CD4-positive, alpha-beta T cell (primary cell): ENCODE measurements at regions not wholly inside any gene's neighbourhood (a gene's known extent, or its start where the extent isn't known, plus 50 kb on each side); places are given as distances from the start of the nearest gene placed in this dataset.

ENCODE experiments used
- ATAC-seq: fragments of 200-7000 bp; cut with Tn5 transposase; one replicate; pipeline ENCODE4 v1.10.0; 2022; ENCODE audit warnings: mild to moderate bottlenecking; ENCODE audit not compliant: poor library complexity
- CTCF ChIA-PET: fragments of 350-600 bp; sonication (Branson Sonifier 250); formaldehyde crosslinking; loops from one replicate; lab custom pipeline; 2021; ENCODE audit warnings: antibody characterized with exemption, inconsistent platforms; lab: Charles Lee
- POLR2A ChIA-PET: fragments of 350-600 bp; sonication (Branson Sonifier 250); formaldehyde crosslinking; loops from one replicate; lab custom pipeline; 2021; ENCODE audit warnings: antibody characterized with exemption, inconsistent platforms; lab: Charles Lee
- DNase-seq, 14 experiments: peaks; one replicate each; pipeline ENCODE4 v3.0.0-alpha.2; 2013 to 2020; ENCODE audit warnings: mixed read lengths in 2 of 14
- H3K27ac ChIP-seq, 2 donors: one replicate each; pipeline versions ENCODE4 v1.5.1 to v1.7.0; 2013; ENCODE audit warnings: low read length in 2 of 2, low read depth in 1 of 2, mild to moderate bottlenecking in 1 of 2
- H3K27me3 ChIP-seq, 2 experiments: 1 replicate in 1 of 2; 2 replicates in 1 of 2; pipeline versions ENCODE4 v1.6.1 to v1.7.0; 2013; ENCODE audit warnings: low read length in 2 of 2, control low read depth in 1 of 2, mild to moderate bottlenecking in 1 of 2, moderate library complexity in 1 of 2; ENCODE audit not compliant: insufficient read depth in 2 of 2, control insufficient read depth in 1 of 2
- H3K36me3 ChIP-seq: one replicate; pipeline ENCODE4 v1.6.1; 2013; ENCODE audit warnings: low read length, control low read depth; ENCODE audit not compliant: insufficient read depth
- H3K4me1 ChIP-seq: one replicate; pipeline ENCODE4 v1.6.1; 2013; ENCODE audit warnings: low read length, control low read depth; ENCODE audit not compliant: insufficient read depth
- H3K4me3 ChIP-seq: one replicate; pipeline ENCODE4 v1.5.1; 2013; ENCODE audit warnings: mild to moderate bottlenecking, low read length, moderate library complexity
- H3K9me3 ChIP-seq, 2 experiments: 1 replicate in 1 of 2; 2 replicates in 1 of 2; pipeline versions ENCODE4 v1.6.1 to v1.7.0; 2013; ENCODE audit warnings: low read length in 2 of 2, mild to moderate bottlenecking in 2 of 2, control low read depth in 1 of 2, moderate library complexity in 1 of 2; ENCODE audit not compliant: control insufficient read depth in 1 of 2, insufficient read depth in 1 of 2
- H3K27ac Mint-ChIP-seq: one replicate; pipeline ENCODE4 v1.8.0; 2020; ENCODE audit warnings: mixed read lengths
- H3K27me3 Mint-ChIP-seq: one replicate; pipeline ENCODE4 v1.8.0; 2021; ENCODE audit warnings: mixed read lengths
- H3K36me3 Mint-ChIP-seq: one replicate; pipeline ENCODE4 v1.8.0; 2021; ENCODE audit warnings: low read depth, mixed read lengths
- H3K4me1 Mint-ChIP-seq: one replicate; pipeline ENCODE4 v1.8.0; 2021; ENCODE audit warnings: low read depth, mixed read lengths
- H3K4me3 Mint-ChIP-seq: one replicate; pipeline ENCODE4 v1.8.0; 2020; ENCODE audit warnings: mild to moderate bottlenecking, mixed read lengths
- H3K9me3 Mint-ChIP-seq: one replicate; pipeline ENCODE4 v1.8.0; 2020; ENCODE audit warnings: mixed read lengths
- CTCF ChIP-seq: fragments of 200-600 bp; IDR thresholded peaks from one replicate; pipeline ENCODE4 v1.8.0; 2022; ENCODE audit warnings: antibody characterized with exemption, mild to moderate bottlenecking
- intact Hi-C, 2 experiments: fragments of 100-400 bp; cut with DNase I in 1 of 2; cut with micrococcal nuclease in 1 of 2; formaldehyde crosslinking; loops; one replicate each; pipeline versions ENCODE4 v1.15.1 to v1.9.0; 2023 to 2025; cut with DNase I, micrococcal nuclease

- no peaks in the 10 kb centered on the region for H3K36me3 Mint-ChIP-seq
- H3K27ac Mint-ChIP-seq = no peak overlapping the region
- TF ChIP-seq CTCF = no peak
- no peaks in the 10 kb centered on the region for H3K27me3 ChIP-seq
- no peaks in the 10 kb centered on the region for H3K9me3 ChIP-seq
- H3K27ac ChIP-seq = no peak overlapping the region
- no peak overlapping the region for H3K4me3 Mint-ChIP-seq
- H3K27me3 Mint-ChIP-seq = no peaks in the 10 kb centered on the region
- POLR2A ChIA-PET = no interaction called here
- H3K4me1 ChIP-seq = no peaks in the 10 kb centered on the region
- intact Hi-C loops = no loop called here
- ATAC-seq = no peak
- H3K36me3 ChIP-seq = no peaks in the 10 kb centered on the region
- H3K4me3 ChIP-seq = no peak overlapping the region
- H3K9me3 Mint-ChIP-seq = peaks cover 6% of the 10 kb centered on the region
- DNase-seq = no peak
- CTCF ChIA-PET = no interaction called here
- H3K4me1 Mint-ChIP-seq = no peaks in the 10 kb centered on the region
These were observed 534.7 kb downstream of the LRFN5 start for GRCh38 chr14:42141328-42141727.

GRCh38 chr14:42140831-42141279 lies 534.2 kb downstream of the LRFN5 start:
- H3K9me3 Mint-ChIP-seq = peaks cover 6% of the 10 kb centered on the region
- no peak for ATAC-seq
- H3K4me3 Mint-ChIP-seq = no peak overlapping the region
- intact Hi-C loops = no loop called here
- H3K36me3 ChIP-seq = no peaks in the 10 kb centered on the region
- H3K4me3 ChIP-seq = no peak overlapping the region
- DNase-seq = no peak
- H3K27me3 Mint-ChIP-seq = no peaks in the 10 kb centered on the region
- no peaks in the 10 kb centered on the region for H3K4me1 Mint-ChIP-seq
- H3K27ac Mint-ChIP-seq = no peak overlapping the region
- no peaks in the 10 kb centered on the region for H3K4me1 ChIP-seq
- no peaks in the 10 kb centered on the region for H3K36me3 Mint-ChIP-seq
- CTCF ChIA-PET = no interaction called here
- TF ChIP-seq CTCF = no peak
- POLR2A ChIA-PET = no interaction called here
- H3K9me3 ChIP-seq = no peaks in the 10 kb centered on the region
- H3K27ac ChIP-seq = no peak overlapping the region
- no peaks in the 10 kb centered on the region for H3K27me3 ChIP-seq

GRCh38 chr14:42140001-42140400 lies 533.3 kb downstream of the LRFN5 start:
- H3K9me3 Mint-ChIP-seq = peaks cover 2% of the 10 kb centered on the region
- H3K27ac Mint-ChIP-seq = no peak overlapping the region
- Histone ChIP-seq H3K36me3 (no peaks in the 10 kb centered on the region), H3K27ac (no peak overlapping the region), H3K4me1 (no peaks in the 10 kb centered on the region), H3K4me3 (no peak overlapping the region), H3K9me3 (no peaks in the 10 kb centered on the region), H3K27me3 (no peaks in the 10 kb centered on the region)
- ChIA-PET POLR2A (no interaction called here), CTCF (no interaction called here)
- no peaks in the 10 kb centered on the region for H3K4me1 Mint-ChIP-seq
- ATAC-seq (no peak), DNase-seq (no peak)
- no peaks in the 10 kb centered on the region for H3K27me3 Mint-ChIP-seq
- no peak for TF ChIP-seq CTCF
- no peaks in the 10 kb centered on the region for H3K36me3 Mint-ChIP-seq
- intact Hi-C loops = no loop called here
- no peak overlapping the region for H3K4me3 Mint-ChIP-seq
